GM12878 (cell line): ENCODE measurements at regions not wholly inside any gene's neighbourhood (a gene's known extent, or its start where the extent isn't known, plus 50 kb on each side); places are given as distances from the start of the nearest gene placed in this dataset.

ENCODE experiments used
- ATAC-seq: fragments of 200-7000 bp; cut with Tn5 transposase; 3 replicates; pipeline ENCODE4 v1.9.1; 2020; ENCODE audit warnings: mild to moderate bottlenecking, moderate library complexity
- BruUV-seq: library from RNA; stranded (reverse); fragments of 400-500 nt; replicated peaks from 2 replicates; lab custom pipeline; 2021; lab: Mats Ljungman, UMichigan
- CTCF ChIA-PET: fragments of 300-600 bp; sonication (Branson Sonifier 250); formaldehyde crosslinking; extraction: SDS; loops from one replicate; lab custom pipeline; 2021; ENCODE audit warnings: inconsistent platforms; lab: Yijun Ruan, JAX
- POLR2A ChIA-PET: fragments of 350-600 bp; formaldehyde crosslinking; extraction: SDS; loops from one replicate; lab custom pipeline; 2021; ENCODE audit warnings: inconsistent platforms; lab: Charles Lee
- RAD21 ChIA-PET: fragments of 300-600 bp; sonication (Branson Sonifier 250); formaldehyde crosslinking; loops from one replicate; lab custom pipeline; 2023; ENCODE audit warnings: antibody characterized with exemption; ENCODE audit not compliant: unreplicated experiment; lab: Charles Lee
- SMC1A ChIA-PET: fragments of 300-600 bp; sonication (Branson Sonifier 250); formaldehyde crosslinking; loops from one replicate; lab custom pipeline; 2023; ENCODE audit not compliant: unreplicated experiment, uncharacterized antibody; lab: Charles Lee
- DNase-seq: peaks from one replicate; pipeline ENCODE4 v3.0.0-alpha.2; 2011; ENCODE audit warnings: low read depth, low spot score
- FAIRE-seq: peaks from 3 replicates; lab custom pipeline; 2011; peaks lifted over from hg19 to GRCh38; lab: Jason Lieb, UNC
- H2AFZ ChIP-seq: 2 replicates; pipeline ENCODE4 v1.6.0; 2011; ENCODE audit warnings: low read depth, low read length, control low read depth; ENCODE audit not compliant: control insufficient read depth
- H3K27ac ChIP-seq: 2 replicates; pipeline ENCODE4 v1.5.1; 2011; ENCODE audit warnings: control low read depth; ENCODE audit not compliant: control insufficient read depth, insufficient read depth
- H3K27me3 ChIP-seq, 2 experiments: replicated peaks in 1 of 2; 2 replicates each; pipeline versions ENCODE4 v1.6.0 to v1.6.1; 2011; ENCODE audit warnings: low read length in 1 of 2; ENCODE audit not compliant: control insufficient read depth in 2 of 2, insufficient read depth in 2 of 2
- H3K36me3 ChIP-seq, 2 experiments: 2 replicates each; pipeline ENCODE4 v1.5.1; 2011; ENCODE audit warnings: low read length in 1 of 2; ENCODE audit not compliant: control insufficient read depth in 2 of 2, insufficient read depth in 2 of 2
- H3K4me1 ChIP-seq: 2 replicates; pipeline ENCODE4 v1.6.1; 2011; ENCODE audit warnings: mild to moderate bottlenecking, low read length, moderate library complexity, mixed read lengths; ENCODE audit not compliant: control insufficient read depth, insufficient read depth
- H3K4me2 ChIP-seq: 2 replicates; pipeline ENCODE4 v1.6.0; 2011; ENCODE audit warnings: control low read depth; ENCODE audit not compliant: control insufficient read depth, insufficient read depth
- H3K4me3 ChIP-seq: fragments of 200-600 bp; sonication (generic); 2 replicates; pipeline ENCODE4 v1.5.1; 2016
- H3K79me2 ChIP-seq: 2 replicates; pipeline ENCODE4 v1.6.0; 2011; ENCODE audit warnings: low read length; ENCODE audit not compliant: control insufficient read depth, insufficient read depth
- H3K9ac ChIP-seq: 2 replicates; pipeline ENCODE4 v1.8.0; 2011; ENCODE audit warnings: low read length, control low read depth, mixed read lengths; ENCODE audit not compliant: control insufficient read depth, insufficient read depth
- H3K9me3 ChIP-seq: replicated peaks from 3 replicates; pipeline ENCODE4 v1.5.1; 2011; ENCODE audit warnings: mild to moderate bottlenecking, low read length; ENCODE audit not compliant: control insufficient read depth, insufficient read depth
- H4K20me1 ChIP-seq: 2 replicates; pipeline ENCODE4 v1.6.0; 2011; ENCODE audit not compliant: control insufficient read depth, insufficient read depth
- ATF2 ChIP-seq: IDR thresholded peaks from 2 replicates; pipeline ENCODE4 v1.6.1; 2012; ENCODE audit warnings: low read length, inconsistent platforms
- CHD4 ChIP-seq: fragments of 200-600 bp; sonication (generic); IDR thresholded peaks from 2 replicates; pipeline ENCODE4 v1.6.1; 2016; ENCODE audit warnings: mild to moderate bottlenecking
- CREB1 ChIP-seq: IDR thresholded peaks from 2 replicates; pipeline ENCODE4 v1.6.1; 2012; ENCODE audit warnings: low read depth, mild to moderate bottlenecking, inconsistent platforms
- EGR1 ChIP-seq, 2 experiments: IDR thresholded peaks; 1 replicate in 1 of 2; 2 replicates in 1 of 2; pipeline ENCODE4 v1.6.1; 2011 to 2012; ENCODE audit warnings: low read depth in 2 of 2, low read length in 2 of 2, borderline replicate concordance in 1 of 2, mild to moderate bottlenecking in 1 of 2, moderate library complexity in 1 of 2
- HDAC2 ChIP-seq: fragments of 200-600 bp; sonication (generic); IDR thresholded peaks from 2 replicates; pipeline ENCODE4 v1.6.1; 2017
- IKZF2 ChIP-seq, 2 experiments: fragments of 450-650 bp; IDR thresholded peaks; 2 replicates each; pipeline ENCODE4 v1.6.1; 2017; ENCODE audit warnings: mild to moderate bottlenecking in 2 of 2, moderate library complexity in 2 of 2
- SPI1 ChIP-seq: IDR thresholded peaks from 2 replicates; pipeline ENCODE4 v1.6.1; 2011; ENCODE audit warnings: low read depth, mild to moderate bottlenecking, low read length, moderate library complexity, borderline replicate concordance; ENCODE audit not compliant: insufficient read depth
- WGBS: methylation state at CpG from one replicate; pipeline ENCODE4 v1.1.6; 2016; ENCODE audit warnings: low lambda C conversion rate; ENCODE audit not compliant: insufficient replicate concordance, insufficient coverage; ENCODE audit errors: missing lambda C conversion rate; 5-methylcytosine and 5-hydroxymethylcytosine counted together
- in situ Hi-C: fragments of 300-500 bp; cut with MboI; formaldehyde crosslinking; loops from 9 replicates; pipeline ENCODE4 v1.14.3; 2018; ENCODE audit warnings: mixed read lengths
- intact Hi-C: fragments of 100-400 bp; cut with micrococcal nuclease; formaldehyde crosslinking; loops from one replicate; pipeline ENCODE4 v1.14.2; 2022; ENCODE audit not compliant: unreplicated experiment

DNA sequence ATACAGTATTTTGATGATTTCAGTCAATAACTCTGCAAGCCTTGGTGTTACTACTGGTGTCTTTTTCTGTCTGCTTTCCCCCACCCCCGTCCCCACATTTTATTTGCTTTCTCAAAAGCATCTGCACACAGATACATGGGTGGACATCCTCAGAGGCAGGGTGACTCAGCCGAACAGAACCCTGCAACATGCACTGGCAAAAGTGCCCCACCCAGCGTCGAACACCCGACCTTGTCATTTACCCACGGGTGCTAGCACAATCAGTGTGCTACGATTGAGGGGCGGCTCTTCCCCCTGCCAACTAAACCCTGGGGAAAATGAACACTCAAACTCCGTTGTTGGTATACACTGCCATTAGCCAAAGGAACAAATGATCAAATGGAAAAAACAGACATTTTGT lies 115.9 kb upstream of the NAA20 start:
- ChIA-PET RAD21 (interaction anchor here (0.7 to 1.5 kb wide), 3 partner anchors 11 to 830 kb away, joined by 3 to 5 read pairs (median 4); no protein-coding TSS in a partner anchor), POLR2A (no interaction called here), CTCF (interaction anchor here (1.3 to 4.4 kb wide), 3 partner anchors 40 to 116 kb away, joined by 3 to 77 read pairs (median 7); no protein-coding TSS in a partner anchor), SMC1A (no interaction called here)
- Histone ChIP-seq H3K36me3 (no peaks in the 10 kb centered on the region), H3K9ac (no peak overlapping the region), H3K4me2 (no peak overlapping the region), H3K27me3 (no peaks in the 10 kb centered on the region), H3K9me3 (peaks cover 6% of the 10 kb centered on the region; the same call in 2 of the 3 replicates), H3K79me2 (no peaks in the 10 kb centered on the region), H4K20me1 (no peaks in the 10 kb centered on the region), H2AFZ (no peak overlapping the region), H3K4me3 (no peak overlapping the region), H3K27ac (no peak overlapping the region), H3K4me1 (no peaks in the 10 kb centered on the region)
- in situ Hi-C loops = loop anchor here (5.0 kb wide), 1 partner anchor 96 kb away; no protein-coding TSS in a partner anchor
- 59% methylated on average over 9 of the region's 9 CpGs for WGBS
- TF ChIP-seq SPI1 (no peak), EGR1 (IDR thresholded peaks at IDR 0.05; ENCODE audit: borderline replicate concordance in 1 of 2, low read depth in 2 of 2, low read length in 2 of 2) (no peak), HDAC2 (no peak), CHD4 (no peak), IKZF2 (IDR thresholded peaks at IDR 0.05) (no peak), CREB1 (no peak), ATF2 (no peak)
- intact Hi-C loops = loop anchor here (5.0 kb wide), 1 partner anchor 114 kb away; no protein-coding TSS in a partner anchor
- no TSS peak for BruUV-seq
- no peak for DNase-seq
- ATAC-seq = no peak
- no peak for FAIRE-seq
